GM13976 (cell line): ENCODE measurements at regions not wholly inside any gene's neighbourhood (a gene's known extent, or its start where the extent isn't known, plus 50 kb on each side); places are given as distances from the start of the nearest gene placed in this dataset.

Source experiments
- DNase-seq: peaks from one replicate; pipeline ENCODE4 v3.0.0; 2012; ENCODE audit warnings: low spot score
- CTCF ChIP-seq: IDR thresholded peaks from 2 replicates; pipeline ENCODE4 v1.5.1; 2012; ENCODE audit warnings: borderline replicate concordance, mild to moderate bottlenecking; ENCODE audit not compliant: insufficient read depth; ENCODE audit errors: extremely low read depth, missing control alignments, control extremely low read depth
- in situ Hi-C: fragments of 300-500 bp; cut with MboI; formaldehyde crosslinking; loops from one replicate; pipeline ENCODE4 v1.12.0; 2022; ENCODE audit warnings: low sequenced_read_pairs, mixed read lengths, inconsistent platforms; ENCODE audit not compliant: unreplicated experiment

- in situ Hi-C loops = no loop called here
- TF ChIP-seq CTCF = no peak
- no peak for DNase-seq
These were observed 319.9 kb upstream of the COBL start for GRCh38 chr7:51636503-51636902.

- in situ Hi-C loops = no loop called here
- DNase-seq = no peak
- no peak for TF ChIP-seq CTCF
These were observed 319.2 kb upstream of the COBL start for GRCh38 chr7:51635775-51636174.

- DNase-seq = no peak
- no peak for TF ChIP-seq CTCF
- in situ Hi-C loops = no loop called here
These were observed 317.9 kb upstream of the COBL start for GRCh38 chr7:51634538-51634937.

GRCh38 chr7:51634025-51634424 lies 317.4 kb upstream of the COBL start:
- no peak for DNase-seq
- in situ Hi-C loops = no loop called here
- no peak for TF ChIP-seq CTCF

DNA sequence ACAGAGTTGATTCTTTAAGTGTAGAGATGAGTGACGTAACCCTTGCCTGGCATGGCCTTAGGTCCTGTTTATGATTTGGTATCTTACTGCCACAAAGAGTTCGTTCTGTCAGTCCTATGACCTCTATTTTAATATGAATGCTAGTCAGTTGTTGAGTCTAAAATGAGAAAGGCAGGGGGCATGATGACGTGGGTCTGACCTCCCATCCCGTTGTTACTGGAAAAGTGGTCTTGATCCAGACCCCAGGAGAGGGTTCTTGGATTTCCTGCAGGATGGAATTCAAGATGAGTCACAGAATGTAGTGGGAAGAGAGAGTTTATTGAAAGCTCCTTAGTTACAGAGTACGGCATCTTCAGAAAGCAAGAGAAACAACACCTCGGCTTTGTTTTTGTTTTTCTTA lies 317.0 kb upstream of the COBL start:
- in situ Hi-C loops = no loop called here
- TF ChIP-seq CTCF = no peak

GRCh38 chr7:51633006-51633405 lies 316.4 kb upstream of the COBL start:
- DNase-seq = no peak
- no peak for TF ChIP-seq CTCF
- in situ Hi-C loops = no loop called here

More for the DNA sequence above, 317.0 kb upstream of the COBL start:
- DNase-seq = no peak

GRCh38 chr7:51630933-51631332 lies 314.3 kb upstream of the COBL start:
- no peak for TF ChIP-seq CTCF
- in situ Hi-C loops = no loop called here
- no peak for DNase-seq
